Keratinocyte (primary cell): ENCODE measurements at regions not wholly inside any gene's neighbourhood (a gene's known extent, or its start where the extent isn't known, plus 50 kb on each side); places are given as distances from the start of the nearest gene placed in this dataset.

ENCODE experiments used
- DNase-seq: peaks from one replicate; pipeline ENCODE4 v3.0.0-alpha.2; 2011; ENCODE audit warnings: low read depth, missing footprints, low spot score
- FAIRE-seq: peaks from 2 replicates; lab custom pipeline; 2011; peaks lifted over from hg19 to GRCh38; lab: Jason Lieb, UNC
- H2AFZ ChIP-seq: 2 replicates; pipeline ENCODE4 v1.6.0; 2012; ENCODE audit warnings: low read length, control low read depth, inconsistent platforms; ENCODE audit not compliant: control insufficient read depth
- H3K27ac ChIP-seq: 2 replicates; pipeline ENCODE4 v1.5.1; 2011; ENCODE audit warnings: low read length; ENCODE audit not compliant: control insufficient read depth, insufficient read depth
- H3K27me3 ChIP-seq: 3 replicates; pipeline ENCODE4 v1.6.0; 2011; ENCODE audit warnings: low read length; ENCODE audit not compliant: control insufficient read depth, insufficient read depth; ENCODE audit errors: extremely low read depth
- H3K36me3 ChIP-seq, 2 experiments: 2 replicates in 1 of 2; 3 replicates in 1 of 2; pipeline ENCODE4 v1.5.1; 2011; ENCODE audit warnings: low read length in 2 of 2, mild to moderate bottlenecking in 1 of 2; ENCODE audit not compliant: control insufficient read depth in 2 of 2, insufficient read depth in 2 of 2; ENCODE audit errors: extremely low read depth in 1 of 2
- H3K4me1 ChIP-seq: 3 replicates; pipeline ENCODE4 v1.5.1; 2011; ENCODE audit warnings: low read length; ENCODE audit not compliant: control insufficient read depth, insufficient read depth; ENCODE audit errors: extremely low read depth
- H3K4me2 ChIP-seq: 3 replicates; pipeline ENCODE4 v1.6.0; 2011; ENCODE audit warnings: low read depth, low read length; ENCODE audit not compliant: control insufficient read depth, insufficient read depth; ENCODE audit errors: extremely low read depth
- H3K4me3 ChIP-seq, 3 experiments: fragments of 200-600 bp in 1 of 3; sonication (generic) in 1 of 3; 2 replicates in 2 of 3; 3 replicates in 1 of 3; pipeline ENCODE4 v1.5.1; 2011 to 2016; ENCODE audit warnings: low read length in 3 of 3, mild to moderate bottlenecking in 3 of 3, control low read depth in 2 of 3, inconsistent platforms in 1 of 3, low read depth in 1 of 3, mixed read lengths in 1 of 3, mixed run types in 1 of 3, moderate library complexity in 1 of 3; ENCODE audit not compliant: control insufficient read depth in 2 of 3, insufficient read depth in 2 of 3; ENCODE audit errors: extremely low read depth in 1 of 3
- H3K79me2 ChIP-seq: 2 replicates; pipeline ENCODE4 v1.6.0; 2012; ENCODE audit warnings: low read length; ENCODE audit not compliant: control insufficient read depth, insufficient read depth
- H3K9ac ChIP-seq: 3 replicates; pipeline ENCODE4 v1.6.0; 2011; ENCODE audit warnings: low read length; ENCODE audit not compliant: control insufficient read depth, insufficient read depth; ENCODE audit errors: extremely low read depth
- H3K9me1 ChIP-seq: 3 replicates; pipeline ENCODE4 v1.6.0; 2011; ENCODE audit warnings: low read length; ENCODE audit not compliant: control insufficient read depth, insufficient read depth; ENCODE audit errors: extremely low read depth
- H3K9me3 ChIP-seq: 2 replicates; pipeline ENCODE4 v1.5.1; 2012; ENCODE audit warnings: low read depth, low read length; ENCODE audit not compliant: control insufficient read depth
- H4K20me1 ChIP-seq: 3 replicates; pipeline ENCODE4 v1.6.0; 2011; ENCODE audit warnings: low read length; ENCODE audit not compliant: control insufficient read depth, insufficient read depth; ENCODE audit errors: extremely low read depth
- CTCF ChIP-seq, 3 experiments: IDR thresholded peaks in 1 of 3; conservative IDR thresholded peaks in 1 of 3; optimal IDR thresholded peaks in 1 of 3; 2 replicates in 2 of 3; 3 replicates in 1 of 3; pipeline versions ENCODE3 to v1.5.1; 2011; ENCODE audit warnings: low read length in 3 of 3, mild to moderate bottlenecking in 3 of 3, moderate library complexity in 2 of 3, control low read depth in 1 of 3, inconsistent platforms in 1 of 3; ENCODE audit not compliant: insufficient read depth in 2 of 3; ENCODE audit errors: extremely low read depth in 1 of 3
- EZH2 ChIP-seq: IDR thresholded peaks from one replicate; pipeline ENCODE4 v1.6.1; 2012; ENCODE audit warnings: inconsistent platforms, mild to moderate bottlenecking, low read length, moderate library complexity
- dilution Hi-C: fragments of 300-500 bp; cut with MboI; formaldehyde crosslinking; loops from one replicate; pipeline ENCODE4 v1.7.0; 2020; ENCODE audit warnings: low sequenced_read_pairs; ENCODE audit not compliant: extremely low pct_ligation_motif_present

- no peaks in the 10 kb centered on the region for H3K36me3 ChIP-seq
- H3K4me3 ChIP-seq = no peak overlapping the region
- dilution Hi-C loops = no loop called here
- no peaks in the 10 kb centered on the region for H3K9me1 ChIP-seq
- FAIRE-seq = no peak
- H2AFZ ChIP-seq = no peak overlapping the region
- H3K27ac ChIP-seq = no peak overlapping the region
- no peaks in the 10 kb centered on the region for H3K9me3 ChIP-seq
- H3K4me1 ChIP-seq = no peaks in the 10 kb centered on the region
- no peaks in the 10 kb centered on the region for H3K79me2 ChIP-seq
- DNase-seq = no peak
- no peaks in the 10 kb centered on the region for H3K27me3 ChIP-seq
- H3K9ac ChIP-seq = no peak overlapping the region
- no peak overlapping the region for H3K4me2 ChIP-seq
- H4K20me1 ChIP-seq = no peaks in the 10 kb centered on the region
- TF ChIP-seq EZH2 = no peak
- no peak for TF ChIP-seq CTCF (optimal IDR thresholded peaks at IDR 0.05 in 1 of 3, IDR thresholded peaks at IDR 0.05 in 1 of 3, conservative IDR thresholded peaks at IDR 0.05 in 1 of 3; ENCODE audit: extremely low read depth in 1 of 3, insufficient read depth in 2 of 3, low read length in 3 of 3)
Observed at GRCh38 chr1:82181846-82182245, 381.1 kb downstream of the ADGRL2 start.

- H3K9me3 ChIP-seq = no peaks in the 10 kb centered on the region
- dilution Hi-C loops = no loop called here
- no peaks in the 10 kb centered on the region for H3K79me2 ChIP-seq
- DNase-seq (no peak), FAIRE-seq (no peak)
- H2AFZ ChIP-seq = no peak overlapping the region
- no peaks in the 10 kb centered on the region for H3K27me3 ChIP-seq
- no peaks in the 10 kb centered on the region for H3K4me1 ChIP-seq
- H4K20me1 ChIP-seq = no peaks in the 10 kb centered on the region
- H3K4me3 ChIP-seq = no peak overlapping the region
- no peak overlapping the region for H3K27ac ChIP-seq
- no peaks in the 10 kb centered on the region for H3K9me1 ChIP-seq
- no peak overlapping the region for H3K4me2 ChIP-seq
- H3K36me3 ChIP-seq = no peaks in the 10 kb centered on the region
- H3K9ac ChIP-seq = no peak overlapping the region
- TF ChIP-seq CTCF (optimal IDR thresholded peaks at IDR 0.05 in 1 of 3, IDR thresholded peaks at IDR 0.05 in 1 of 3, conservative IDR thresholded peaks at IDR 0.05 in 1 of 3; ENCODE audit: extremely low read depth in 1 of 3, insufficient read depth in 2 of 3, low read length in 3 of 3) (no peak), EZH2 (no peak)
Observed at GRCh38 chr1:82179131-82179530, 378.4 kb downstream of the ADGRL2 start.
